ENCODE measurements at regions not wholly inside any gene's neighbourhood (a gene's known extent, or its start where the extent isn't known, plus 50 kb on each side); places are given as distances from the start of the nearest gene placed in this dataset.
"Not testable (repeated sequence)": the region's sequence is repeated elsewhere in the genome, so short reads cannot be mapped to it uniquely, and the experiment has no call there.

GRCh38 chr12:63427969-63428368 is 240.3 kb downstream of the DPY19L2 start:
- in situ Hi-C loops (cut with HindIII; ENCODE audit: extremely low pct_ligation_motif_present, low pct_unique_long_range_greater_than_20kb): loop anchor here (10.0 kb wide), 1 partner anchor 377 kb away; no protein-coding TSS in a partner anchor
- POLR2A ChIA-PET; CTCF ChIA-PET (ENCODE audit: low intra/inter-chr PET ratio, low total read pairs); H3K27ac ChIP-seq (ENCODE audit: extremely low read length, insufficient read depth, low read length); H3K4me3 ChIP-seq (replicated peaks in 1 of 3; ENCODE audit: insufficient read depth in 1 of 3, low read depth in 2 of 3, low read length in 3 of 3); H4K20me1 ChIP-seq (ENCODE audit: insufficient read depth, low read length); FAIRE-seq; H3K4me2 ChIP-seq (ENCODE audit: low read depth, low read length); H3K27me3 ChIP-seq (ENCODE audit: control insufficient read depth in 1 of 2, insufficient read depth in 2 of 2, low read length in 2 of 2); DNase-seq (ENCODE audit: low spot score); BruUV-seq (replicated peaks); H2AFZ ChIP-seq (ENCODE audit: low read length); H3K36me3 ChIP-seq (replicated peaks in 1 of 2; ENCODE audit: control insufficient read depth in 1 of 2, insufficient read depth in 2 of 2, low read length in 2 of 2); ATAC-seq; H3K4me1 ChIP-seq (ENCODE audit: insufficient read depth, low read length); H3K79me2 ChIP-seq (ENCODE audit: insufficient read depth, low read length); H3K9ac ChIP-seq (ENCODE audit: insufficient read depth, low read depth, low read length); intact Hi-C loops (cut with micrococcal nuclease; ENCODE audit: unreplicated experiment); H3K9me3 ChIP-seq (ENCODE audit: low read length): not testable (repeated sequence)

GRCh38 chr12:63427029-63427428 is 241.3 kb downstream of the DPY19L2 start:
- H2AFZ ChIP-seq (ENCODE audit: low read length); ATAC-seq; intact Hi-C loops (cut with micrococcal nuclease; ENCODE audit: unreplicated experiment); H3K4me3 ChIP-seq (replicated peaks in 1 of 3; ENCODE audit: insufficient read depth in 1 of 3, low read depth in 2 of 3, low read length in 3 of 3); H3K27ac ChIP-seq (ENCODE audit: extremely low read length, insufficient read depth, low read length); H3K4me2 ChIP-seq (ENCODE audit: low read depth, low read length); H3K79me2 ChIP-seq (ENCODE audit: insufficient read depth, low read length); CTCF ChIA-PET (ENCODE audit: low intra/inter-chr PET ratio, low total read pairs); FAIRE-seq; H3K9me3 ChIP-seq (ENCODE audit: low read length); DNase-seq (ENCODE audit: low spot score); POLR2A ChIA-PET; H3K4me1 ChIP-seq (ENCODE audit: insufficient read depth, low read length); H3K27me3 ChIP-seq (ENCODE audit: control insufficient read depth in 1 of 2, insufficient read depth in 2 of 2, low read length in 2 of 2); BruUV-seq (replicated peaks); H3K9ac ChIP-seq (ENCODE audit: insufficient read depth, low read depth, low read length); H4K20me1 ChIP-seq (ENCODE audit: insufficient read depth, low read length); H3K36me3 ChIP-seq (replicated peaks in 1 of 2; ENCODE audit: control insufficient read depth in 1 of 2, insufficient read depth in 2 of 2, low read length in 2 of 2): not testable (repeated sequence)
- in situ Hi-C loops (cut with HindIII; ENCODE audit: extremely low pct_ligation_motif_present, low pct_unique_long_range_greater_than_20kb): loop anchor here (10.0 kb wide), 1 partner anchor 378 kb away; no protein-coding TSS in a partner anchor
- 6% methylated on average over 2 of the region's 2 CpGs for WGBS (ENCODE audit: low lambda C conversion rate)

- Histone ChIP-seq H3K27me3 (ENCODE audit: control insufficient read depth in 1 of 2, insufficient read depth in 2 of 2, low read length in 2 of 2) (no peaks in the 10 kb centered on the region), H3K36me3 (replicated peaks in 1 of 2; ENCODE audit: control insufficient read depth in 1 of 2, insufficient read depth in 2 of 2, low read length in 2 of 2) (no peaks in the 10 kb centered on the region), H4K20me1 (ENCODE audit: insufficient read depth, low read length) (no peaks in the 10 kb centered on the region), H3K4me2 (ENCODE audit: low read depth, low read length) (no peak overlapping the region), H2AFZ (ENCODE audit: low read length) (no peak overlapping the region), H3K27ac (ENCODE audit: extremely low read length, insufficient read depth, low read length) (no peak overlapping the region), H3K79me2 (ENCODE audit: insufficient read depth, low read length) (no peaks in the 10 kb centered on the region), H3K9ac (ENCODE audit: insufficient read depth, low read depth, low read length) (no peak overlapping the region), H3K4me1 (ENCODE audit: insufficient read depth, low read length) (no peaks in the 10 kb centered on the region), H3K4me3 (replicated peaks in 1 of 3; ENCODE audit: insufficient read depth in 1 of 3, low read depth in 2 of 3, low read length in 3 of 3) (no peak overlapping the region), H3K9me3 (ENCODE audit: low read length) (0 out of 2 replicates have a peak, but pooled peaks cover 4% of the 10 kb centered on the region)
- WGBS (ENCODE audit: low lambda C conversion rate): 20% methylated on average over 3 of the region's 3 CpGs
- no peak for FAIRE-seq
- no TSS peak for BruUV-seq (replicated peaks)
- ChIA-PET CTCF (ENCODE audit: low intra/inter-chr PET ratio, low total read pairs) (no interaction called here), POLR2A (no interaction called here)
- no peak for ATAC-seq
- intact Hi-C loops (cut with micrococcal nuclease; ENCODE audit: unreplicated experiment): no loop called here
- in situ Hi-C loops (cut with HindIII; ENCODE audit: extremely low pct_ligation_motif_present, low pct_unique_long_range_greater_than_20kb): loop anchor here (10.0 kb wide), 1 partner anchor 380 kb away; no protein-coding TSS in a partner anchor
- no peak for DNase-seq (ENCODE audit: low spot score)
- TF ChIP-seq HNF1B (CRISPR knock-in tag; IDR thresholded peaks at IDR 0.05) (no peak), ZNF235 (CRISPR knock-in tag; IDR thresholded peaks at IDR 0.05; ENCODE audit: borderline replicate concordance) (no peak), GLI4 (CRISPR knock-in tag; IDR thresholded peaks at IDR 0.05; ENCODE audit: borderline replicate concordance) (no peak), ADNP (CRISPR knock-in tag; IDR thresholded peaks at IDR 0.05) (no peak), ZNF331 (CRISPR knock-in tag; IDR thresholded peaks at IDR 0.05) (no peak), IRF1 (CRISPR knock-in tag; IDR thresholded peaks at IDR 0.05; ENCODE audit: low read depth) (no peak), RFX1 (IDR thresholded peaks at IDR 0.05) (no peak), ZNF850 (CRISPR knock-in tag; conservative IDR thresholded peaks at IDR 0.05) (no peak), MNT (IDR thresholded peaks at IDR 0.05) (no peak)
Measured at GRCh38 chr12:63424671-63425070, 243.6 kb downstream of the DPY19L2 start.

Measured in HepG2 (cell line).